ENCODE measurements at regions not wholly inside any gene's neighbourhood (a gene's known extent, or its start where the extent isn't known, plus 50 kb on each side); places are given as distances from the start of the nearest gene placed in this dataset.

DNA sequence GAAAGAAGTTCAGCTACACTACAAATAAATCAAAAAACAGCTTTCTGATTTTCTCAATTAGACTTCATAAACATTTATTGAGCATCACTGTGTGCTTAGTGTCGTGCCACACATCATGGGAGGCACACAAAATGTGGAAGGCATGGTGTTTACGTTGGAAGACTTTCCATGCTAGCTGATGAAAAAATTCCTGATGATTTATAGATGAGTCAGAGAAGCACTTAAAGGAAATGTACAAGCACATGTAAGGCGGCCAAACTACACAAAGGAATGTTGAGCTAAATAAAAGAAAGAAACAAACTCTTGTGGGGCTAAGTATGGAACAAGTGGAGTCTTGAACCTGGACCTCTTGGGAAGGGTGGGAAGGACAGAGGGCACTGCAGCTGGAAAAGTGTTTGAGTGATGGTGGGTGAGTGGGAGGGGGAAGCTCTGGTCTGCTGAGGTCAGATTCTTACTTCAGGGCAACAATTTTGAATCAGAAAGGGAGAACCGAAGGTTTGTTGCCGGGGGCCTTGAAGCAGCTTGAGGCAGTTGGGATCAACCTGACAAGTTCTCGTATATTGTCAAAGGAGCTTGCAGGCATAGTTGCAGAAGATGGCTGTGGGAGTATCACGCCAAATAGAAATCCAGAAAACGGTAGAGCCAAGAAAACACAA lies 66.9 kb downstream of the FOXB1 start:
- TF ChIP-seq, protein P1, sequence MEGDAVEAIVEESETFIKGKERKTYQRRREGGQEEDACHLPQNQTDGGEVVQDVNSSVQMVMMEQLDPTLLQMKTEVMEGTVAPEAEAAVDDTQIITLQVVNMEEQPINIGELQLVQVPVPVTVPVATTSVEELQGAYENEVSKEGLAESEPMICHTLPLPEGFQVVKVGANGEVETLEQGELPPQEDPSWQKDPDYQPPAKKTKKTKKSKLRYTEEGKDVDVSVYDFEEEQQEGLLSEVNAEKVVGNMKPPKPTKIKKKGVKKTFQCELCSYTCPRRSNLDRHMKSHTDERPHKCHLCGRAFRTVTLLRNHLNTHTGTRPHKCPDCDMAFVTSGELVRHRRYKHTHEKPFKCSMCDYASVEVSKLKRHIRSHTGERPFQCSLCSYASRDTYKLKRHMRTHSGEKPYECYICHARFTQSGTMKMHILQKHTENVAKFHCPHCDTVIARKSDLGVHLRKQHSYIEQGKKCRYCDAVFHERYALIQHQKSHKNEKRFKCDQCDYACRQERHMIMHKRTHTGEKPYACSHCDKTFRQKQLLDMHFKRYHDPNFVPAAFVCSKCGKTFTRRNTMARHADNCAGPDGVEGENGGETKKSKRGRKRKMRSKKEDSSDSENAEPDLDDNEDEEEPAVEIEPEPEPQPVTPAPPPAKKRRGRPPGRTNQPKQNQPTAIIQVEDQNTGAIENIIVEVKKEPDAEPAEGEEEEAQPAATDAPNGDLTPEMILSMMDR (conservative IDR thresholded peaks at IDR 0.05 in 1 of 2, IDR thresholded peaks at IDR 0.05 in 1 of 2; ENCODE audit: extremely low read depth in 1 of 2, insufficient read depth in 1 of 2, low read depth in 1 of 2, low read length in 2 of 2) = no peak
- no peak for TF ChIP-seq EZH2 (IDR thresholded peaks at IDR 0.05; ENCODE audit: borderline replicate concordance, low read length)
